Neutrophil (primary cell): ENCODE measurements at regions not wholly inside any gene's neighbourhood (a gene's known extent, or its start where the extent isn't known, plus 50 kb on each side); places are given as distances from the start of the nearest gene placed in this dataset.

Experiments
- H3K27ac ChIP-seq: fragments of 200-600 bp; sonication (generic); 2 replicates; pipeline ENCODE4 v1.5.1; 2016; ENCODE audit warnings: mild to moderate bottlenecking, moderate library complexity
- H3K27me3 ChIP-seq: fragments of 200-600 bp; sonication (generic); 2 replicates; pipeline ENCODE4 v1.6.0; 2016; ENCODE audit warnings: mild to moderate bottlenecking
- H3K36me3 ChIP-seq: fragments of 200-600 bp; sonication (generic); 2 replicates; pipeline ENCODE4 v1.5.1; 2017
- H3K4me1 ChIP-seq, 2 experiments: fragments of 200-600 bp in 1 of 2; sonication (generic) in 1 of 2; 1 replicate in 1 of 2; 2 replicates in 1 of 2; pipeline versions ENCODE4 v1.5.1 to v1.6.1; 2013 to 2016; ENCODE audit warnings: low read depth in 1 of 2, low read length in 1 of 2, mild to moderate bottlenecking in 1 of 2, moderate library complexity in 1 of 2; ENCODE audit not compliant: control insufficient read depth in 1 of 2, insufficient read depth in 1 of 2
- H3K4me3 ChIP-seq, 2 experiments: fragments of 200-600 bp in 1 of 2; sonication (generic) in 1 of 2; 1 replicate in 1 of 2; 2 replicates in 1 of 2; pipeline ENCODE4 v1.5.1; 2013 to 2016; ENCODE audit warnings: low read depth in 1 of 2, low read length in 1 of 2, mild to moderate bottlenecking in 1 of 2, moderate library complexity in 1 of 2
- H3K9me3 ChIP-seq: fragments of 200-600 bp; sonication (generic); 2 replicates; pipeline ENCODE4 v1.5.1; 2016
- CTCF ChIP-seq: fragments of 200-600 bp; sonication (generic); IDR thresholded peaks from 2 replicates; pipeline ENCODE4 v1.5.1; 2016; ENCODE audit warnings: antibody characterized with exemption

GRCh38 chr3:81859524-81859923 is 98.1 kb upstream of the GBE1 start:
- no peak for TF ChIP-seq CTCF
- no peak overlapping the region for H3K27ac ChIP-seq
- no peaks in the 10 kb centered on the region for H3K27me3 ChIP-seq
- no peaks in the 10 kb centered on the region for H3K36me3 ChIP-seq
- no peak overlapping the region for H3K4me3 ChIP-seq
- peaks cover 0 to 9% of the 10 kb centered on the region in 2 experiments for H3K4me1 ChIP-seq
- no peaks in the 10 kb centered on the region for H3K9me3 ChIP-seq

GRCh38 chr3:81853431-81853830 is 92.0 kb upstream of the GBE1 start:
- TF ChIP-seq CTCF, result no peak
- no peaks in the 10 kb centered on the region for H3K27me3 ChIP-seq
- H3K4me3 ChIP-seq, result no peak overlapping the region
- H3K27ac ChIP-seq, result no peak overlapping the region
- H3K36me3 ChIP-seq, result no peaks in the 10 kb centered on the region
- H3K9me3 ChIP-seq, result no peaks in the 10 kb centered on the region
- H3K4me1 ChIP-seq, result no peaks in the 10 kb centered on the region

DNA sequence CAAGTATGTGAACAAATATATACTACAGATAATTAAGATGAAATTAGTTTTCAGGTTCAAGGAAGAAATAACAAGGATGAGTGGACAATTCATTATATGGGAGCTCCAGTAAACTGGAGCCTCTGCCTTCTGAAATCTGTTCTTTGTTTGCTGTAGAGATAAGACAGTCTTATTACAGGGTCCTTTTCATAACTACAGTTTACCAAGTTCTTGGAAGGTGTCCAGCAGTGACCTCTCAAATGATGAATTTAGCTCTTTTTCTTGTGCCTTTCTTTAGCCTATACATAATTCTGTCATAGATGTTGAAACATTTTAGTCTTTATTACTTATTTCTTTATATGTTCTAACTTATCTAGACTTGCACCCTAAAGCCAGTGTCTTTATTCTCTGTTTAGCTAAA is 89.7 kb upstream of the GBE1 start:
- Histone ChIP-seq H3K4me1 (no peaks in the 10 kb centered on the region), H3K9me3 (no peaks in the 10 kb centered on the region), H3K27me3 (no peaks in the 10 kb centered on the region), H3K27ac (no peak overlapping the region), H3K36me3 (no peaks in the 10 kb centered on the region), H3K4me3 (no peak overlapping the region)
- TF ChIP-seq CTCF, result no peak

DNA sequence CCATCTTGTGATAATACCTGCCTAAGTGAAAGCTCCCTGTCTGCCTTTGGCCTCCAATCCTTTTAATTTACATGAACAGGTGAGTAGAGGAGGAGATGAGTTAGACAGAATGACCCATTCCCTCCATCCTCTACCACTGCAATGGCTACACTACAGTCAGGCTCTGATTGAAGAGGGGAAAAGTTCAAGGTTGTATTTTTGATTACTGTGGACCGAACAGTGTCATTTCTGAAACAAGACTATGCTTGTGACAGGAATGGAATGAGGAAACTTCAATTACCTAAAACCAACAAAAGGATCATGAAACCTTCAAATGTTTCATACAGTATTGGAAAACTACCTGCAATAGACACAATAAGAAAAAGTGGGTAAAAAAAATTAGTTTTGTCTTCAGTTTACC is 85.5 kb upstream of the GBE1 start:
- TF ChIP-seq CTCF, result no peak
- Histone ChIP-seq H3K27ac (no peak overlapping the region), H3K9me3 (no peaks in the 10 kb centered on the region), H3K36me3 (no peaks in the 10 kb centered on the region), H3K27me3 (no peaks in the 10 kb centered on the region), H3K4me1 (no peaks in the 10 kb centered on the region), H3K4me3 (no peak overlapping the region)

DNA sequence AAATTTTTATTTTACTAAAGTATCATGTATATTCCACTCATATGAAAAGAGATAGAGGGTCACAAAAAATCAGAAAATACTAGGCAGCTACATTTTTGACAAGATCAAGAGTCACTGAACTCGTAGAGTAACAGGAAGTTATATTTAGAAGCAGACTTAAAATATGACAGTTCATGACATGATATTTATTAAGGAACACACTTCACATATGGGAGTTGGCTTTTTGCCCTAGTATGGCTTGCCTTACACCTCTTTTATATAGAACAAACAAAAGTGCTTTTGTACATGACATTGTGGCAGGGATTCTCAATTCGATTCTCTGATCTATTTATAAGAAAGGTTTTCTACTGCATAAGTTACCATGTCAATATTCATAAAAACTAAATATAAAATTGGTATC is 80.1 kb upstream of the GBE1 start:
- H3K27me3 ChIP-seq, result no peaks in the 10 kb centered on the region
- TF ChIP-seq CTCF, result no peak
- H3K4me3 ChIP-seq, result no peak overlapping the region
- H3K36me3 ChIP-seq, result no peaks in the 10 kb centered on the region
- no peaks in the 10 kb centered on the region for H3K4me1 ChIP-seq
- H3K27ac ChIP-seq, result no peak overlapping the region
- H3K9me3 ChIP-seq, result no peaks in the 10 kb centered on the region

GRCh38 chr3:81839504-81840094 is 78.2 kb upstream of the GBE1 start:
- Histone ChIP-seq H3K4me1 (no peaks in the 10 kb centered on the region), H3K27me3 (no peaks in the 10 kb centered on the region), H3K27ac (no peak overlapping the region), H3K9me3 (no peaks in the 10 kb centered on the region), H3K4me3 (no peak overlapping the region), H3K36me3 (no peaks in the 10 kb centered on the region)
- TF ChIP-seq CTCF, result no peak
